Adrenal gland (tissue), 5 donors: ENCODE measurements at regions not wholly inside any gene's neighbourhood (a gene's known extent, or its start where the extent isn't known, plus 50 kb on each side); places are given as distances from the start of the nearest gene placed in this dataset.

ENCODE experiments used
- POLR2A ChIP-seq, 2 donors: fragments of 450-650 bp; IDR thresholded peaks; one replicate each; pipeline ENCODE4 v1.6.1; 2017; ENCODE audit warnings: antibody characterized with exemption in 2 of 2, mild to moderate bottlenecking in 2 of 2, moderate library complexity in 1 of 2
- TF ChIP-seq, protein P1 (sequence below), 6 experiments: fragments of 450-650 bp in 4 of 6; fragments of 200-600 bp in 2 of 6; sonication (generic) in 1 of 6; IDR thresholded peaks; 1 replicate in 5 of 6; 2 replicates in 1 of 6; pipeline versions ENCODE4 v1.5.1 to v1.8.0; 2016 to 2021; ENCODE audit warnings: antibody characterized with exemption in 6 of 6, mild to moderate bottlenecking in 2 of 6, moderate library complexity in 1 of 6
- donor health status: DM: no; HTN: no; CAD: no.

DNA sequence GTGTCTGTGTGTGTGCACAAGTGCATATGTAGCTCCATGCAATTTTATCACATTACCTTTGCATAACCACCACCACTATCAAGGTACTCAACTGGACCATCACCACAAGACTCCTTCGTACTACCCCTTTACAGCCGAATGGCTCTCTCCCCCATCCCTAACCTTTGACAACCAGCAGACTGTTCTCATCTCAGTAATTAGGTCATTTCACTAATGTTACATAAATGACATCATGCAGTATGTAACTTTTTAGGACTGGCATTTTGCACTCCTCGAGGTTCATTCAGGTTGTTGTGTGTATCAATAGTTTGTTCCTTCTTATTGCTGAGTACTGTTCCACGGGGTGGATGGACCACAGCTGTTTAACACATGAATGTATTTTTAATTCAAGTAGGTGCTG is 121.8 kb upstream of the SLC6A11 start:
- TF ChIP-seq, protein P1, sequence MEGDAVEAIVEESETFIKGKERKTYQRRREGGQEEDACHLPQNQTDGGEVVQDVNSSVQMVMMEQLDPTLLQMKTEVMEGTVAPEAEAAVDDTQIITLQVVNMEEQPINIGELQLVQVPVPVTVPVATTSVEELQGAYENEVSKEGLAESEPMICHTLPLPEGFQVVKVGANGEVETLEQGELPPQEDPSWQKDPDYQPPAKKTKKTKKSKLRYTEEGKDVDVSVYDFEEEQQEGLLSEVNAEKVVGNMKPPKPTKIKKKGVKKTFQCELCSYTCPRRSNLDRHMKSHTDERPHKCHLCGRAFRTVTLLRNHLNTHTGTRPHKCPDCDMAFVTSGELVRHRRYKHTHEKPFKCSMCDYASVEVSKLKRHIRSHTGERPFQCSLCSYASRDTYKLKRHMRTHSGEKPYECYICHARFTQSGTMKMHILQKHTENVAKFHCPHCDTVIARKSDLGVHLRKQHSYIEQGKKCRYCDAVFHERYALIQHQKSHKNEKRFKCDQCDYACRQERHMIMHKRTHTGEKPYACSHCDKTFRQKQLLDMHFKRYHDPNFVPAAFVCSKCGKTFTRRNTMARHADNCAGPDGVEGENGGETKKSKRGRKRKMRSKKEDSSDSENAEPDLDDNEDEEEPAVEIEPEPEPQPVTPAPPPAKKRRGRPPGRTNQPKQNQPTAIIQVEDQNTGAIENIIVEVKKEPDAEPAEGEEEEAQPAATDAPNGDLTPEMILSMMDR (IDR thresholded peaks at IDR 0.05) = no peak
- TF ChIP-seq POLR2A (IDR thresholded peaks at IDR 0.05) = no peak
